DOHH2 (cell line): ENCODE measurements at regions not wholly inside any gene's neighbourhood (a gene's known extent, or its start where the extent isn't known, plus 50 kb on each side); places are given as distances from the start of the nearest gene placed in this dataset.

Experiments
- H3F3A ChIP-seq: fragments of 200-600 bp; sonication (generic), shearing (Covaris generic); 2 replicates; pipeline ENCODE4 v1.6.0; 2016; ENCODE audit warnings: antibody characterized with exemption, mild to moderate bottlenecking; ENCODE audit not compliant: control insufficient read depth, insufficient read depth
- H3K27ac ChIP-seq: fragments of 200-600 bp; sonication (generic); 2 replicates; pipeline ENCODE4 v1.5.1; 2014; ENCODE audit warnings: low read depth, mild to moderate bottlenecking, low read length, moderate library complexity
- H3K27me3 ChIP-seq: fragments of 200-600 bp; sonication (generic); 2 replicates; pipeline ENCODE4 v1.6.1; 2014; ENCODE audit warnings: mild to moderate bottlenecking, low read length, mixed read lengths; ENCODE audit not compliant: control insufficient read depth
- H3K36me3 ChIP-seq: fragments of 200-600 bp; sonication (generic); 2 replicates; pipeline ENCODE4 v1.6.1; 2014; ENCODE audit warnings: mild to moderate bottlenecking, low read length, moderate library complexity, mixed read lengths; ENCODE audit not compliant: control insufficient read depth
- H3K4me1 ChIP-seq: fragments of 200-600 bp; sonication (generic); 2 replicates; pipeline ENCODE4 v1.6.1; 2014; ENCODE audit warnings: mild to moderate bottlenecking, low read length, mixed read lengths; ENCODE audit not compliant: control insufficient read depth
- H3K4me2 ChIP-seq: fragments of 200-600 bp; sonication (generic); 2 replicates; pipeline ENCODE4 v1.6.0; 2014; ENCODE audit warnings: mild to moderate bottlenecking, low read length, moderate library complexity
- H3K4me3 ChIP-seq: fragments of 200-600 bp; sonication (generic); 2 replicates; pipeline ENCODE4 v1.5.1; 2014; ENCODE audit warnings: mild to moderate bottlenecking, low read length, mixed read lengths
- H3K79me2 ChIP-seq: fragments of 200-600 bp; sonication (generic); 2 replicates; pipeline ENCODE4 v1.6.1; 2014; ENCODE audit warnings: mild to moderate bottlenecking, low read length, mixed read lengths; ENCODE audit not compliant: control insufficient read depth
- H3K9me2 ChIP-seq: fragments of 200-600 bp; sonication (generic); replicated peaks from 2 replicates; pipeline ENCODE4 v1.6.1; 2014; ENCODE audit warnings: mild to moderate bottlenecking, low read length, mixed read lengths; ENCODE audit not compliant: control insufficient read depth
- H3K9me3 ChIP-seq: fragments of 200-600 bp; sonication (generic); 2 replicates; pipeline ENCODE4 v1.6.1; 2014; ENCODE audit warnings: antibody characterized with exemption, low read length, mixed read lengths; ENCODE audit not compliant: control insufficient read depth, insufficient read depth
- H4K20me1 ChIP-seq: fragments of 200-600 bp; sonication (generic); 2 replicates; pipeline ENCODE4 v1.6.0; 2014; ENCODE audit warnings: low read depth, mild to moderate bottlenecking, antibody characterized with exemption, low read length, moderate library complexity; ENCODE audit not compliant: control insufficient read depth, insufficient read depth
- CTCF ChIP-seq: fragments of 200-600 bp; sonication (generic); IDR thresholded peaks from one replicate; pipeline ENCODE4 v1.5.1; 2014; ENCODE audit warnings: antibody characterized with exemption, mild to moderate bottlenecking, low read depth, low read length; ENCODE audit not compliant: poor library complexity, severe bottlenecking
- EZH2phosphoT487 ChIP-seq: fragments of 200-600 bp; sonication (generic); IDR thresholded peaks from 2 replicates; pipeline ENCODE4 v1.6.1; 2017; ENCODE audit warnings: borderline replicate concordance, mild to moderate bottlenecking, antibody characterized with exemption, low read length, moderate library complexity, mixed read lengths

GRCh38 chrX:64842492-64842891, 133.8 kb downstream of the ZC4H2 start:
- H3K27ac ChIP-seq = peak overlapping the region; percentile 98
- H3K27me3 ChIP-seq = no peaks in the 10 kb centered on the region
- peak overlapping the region; percentile 61 for H3K4me3 ChIP-seq
- peaks cover 34% of the 10 kb centered on the region for H3K4me1 ChIP-seq
- peak overlapping the region; percentile 56 for H3K4me2 ChIP-seq
- no peaks in the 10 kb centered on the region for H4K20me1 ChIP-seq
- H3K9me2 ChIP-seq = no peaks in the 10 kb centered on the region
- H3K79me2 ChIP-seq = no peaks in the 10 kb centered on the region
- TF ChIP-seq CTCF (no peak), EZH2phosphoT487 (no peak)
- H3K36me3 ChIP-seq = peaks cover 33% of the 10 kb centered on the region
- H3F3A ChIP-seq = peaks cover 11% of the 10 kb centered on the region
- H3K9me3 ChIP-seq = peaks cover 49% of the 10 kb centered on the region

GRCh38 chrX:64805683-64806082, 170.6 kb downstream of the ZC4H2 start:
- Histone ChIP-seq H4K20me1 (no peaks in the 10 kb centered on the region), H3K9me3 (no peaks in the 10 kb centered on the region), H3K36me3 (no peaks in the 10 kb centered on the region), H3K4me1 (no peaks in the 10 kb centered on the region), H3F3A (no peaks in the 10 kb centered on the region), H3K27me3 (no peaks in the 10 kb centered on the region), H3K79me2 (no peaks in the 10 kb centered on the region), H3K4me3 (no peak overlapping the region), H3K4me2 (no peak overlapping the region), H3K27ac (no peak overlapping the region), H3K9me2 (no peaks in the 10 kb centered on the region)
- TF ChIP-seq CTCF (no peak), EZH2phosphoT487 (no peak)

GRCh38 chrX:64792598-64793337, 183.5 kb downstream of the ZC4H2 start:
- Histone ChIP-seq H3K79me2 (no peaks in the 10 kb centered on the region), H3K36me3 (no peaks in the 10 kb centered on the region), H3K4me3 (no peak overlapping the region), H3K4me2 (no peak overlapping the region), H4K20me1 (no peaks in the 10 kb centered on the region), H3F3A (no peaks in the 10 kb centered on the region), H3K27ac (no peak overlapping the region), H3K9me3 (no peaks in the 10 kb centered on the region), H3K27me3 (no peaks in the 10 kb centered on the region), H3K9me2 (no peaks in the 10 kb centered on the region), H3K4me1 (no peaks in the 10 kb centered on the region)
- TF ChIP-seq EZH2phosphoT487 = no peak
- no peak for TF ChIP-seq CTCF
